ENCODE measurements at regions not wholly inside any gene's neighbourhood (a gene's known extent, or its start where the extent isn't known, plus 50 kb on each side); places are given as distances from the start of the nearest gene placed in this dataset.

GRCh38 chr7:26005683-26006410 lies 146.2 kb upstream of the NFE2L3 start:
- WGBS (ENCODE audit: insufficient coverage) = 97% methylated on average over 4 of the region's 12 CpGs
- H3K27ac Mint-ChIP-seq = no peak overlapping the region
- Histone ChIP-seq H3K36me3 (replicated peaks in 1 of 2; ENCODE audit: control extremely low read depth in 1 of 2, control insufficient read depth in 1 of 2, extremely low read depth in 1 of 2, insufficient read depth in 2 of 2, low read length in 1 of 2) (no peaks in the 10 kb centered on the region), H2AFZ (ENCODE audit: insufficient read depth, low read depth, low read length, poor library complexity, severe bottlenecking) (no peak overlapping the region), H3K4me1 (ENCODE audit: control insufficient read depth in 2 of 2, insufficient read depth in 2 of 2, low read length in 2 of 2) (peaks cover 1 to 2% of the 10 kb centered on the region in 2 donors), H3K9me3 (ENCODE audit: control extremely low read depth in 1 of 3, control insufficient read depth in 2 of 3, insufficient read depth in 1 of 3, low read length in 2 of 3) (no peaks in the 10 kb centered on the region), H3K4me2 (replicated peaks; ENCODE audit: low read depth, low read length, poor library complexity, severe bottlenecking) (no peak overlapping the region), H3K79me2 (ENCODE audit: control insufficient read depth, insufficient read depth, low read length) (no peaks in the 10 kb centered on the region), H4K20me1 (ENCODE audit: control insufficient read depth, insufficient read depth, low read length, poor library complexity, severe bottlenecking) (no peaks in the 10 kb centered on the region), H3K27ac (ENCODE audit: low read length in 2 of 2) (no peak overlapping the region), H3K4me3 (ENCODE audit: control extremely low read depth in 1 of 5, extremely low read depth in 1 of 5, insufficient read depth in 1 of 5, low read depth in 2 of 5, low read length in 4 of 5) (no peak overlapping the region), H3K27me3 (replicated peaks in 1 of 4; ENCODE audit: control extremely low read depth in 1 of 4, control insufficient read depth in 3 of 4, insufficient read depth in 4 of 4, low read length in 3 of 4) (peaks cover 0 to 45% (median 21%) of the 10 kb centered on the region in 4 experiments), H3K9ac (ENCODE audit: low read length) (no peak overlapping the region)
- no peaks in the 10 kb centered on the region for H3K9me3 Mint-ChIP-seq (ENCODE audit: insufficient read depth)
- DNase-seq = no peak
- intact Hi-C loops (cut with micrococcal nuclease) = no loop called here
- ATAC-seq (ENCODE audit: low read depth) = no peak
- ChIA-PET POLR2A (no interaction called here), CTCF (no interaction called here)
- no peak for TF ChIP-seq EZH2 (IDR thresholded peaks at IDR 0.05; ENCODE audit: borderline replicate concordance, insufficient read depth, low read depth, low read length, poor library complexity, severe bottlenecking)
- TF ChIP-seq CTCF (IDR thresholded peaks at IDR 0.05) = no peak
- peaks cover 70% of the 10 kb centered on the region for H3K27me3 Mint-ChIP-seq
- H3K4me1 Mint-ChIP-seq = peaks cover 2% of the 10 kb centered on the region
- H3K4me3 Mint-ChIP-seq = no peak overlapping the region

GRCh38 chr7:26006426-26006825 lies 145.6 kb upstream of the NFE2L3 start:
- 100% methylated on average over 4 of the region's 4 CpGs for WGBS (ENCODE audit: insufficient coverage)
- Histone ChIP-seq H3K9me3 (ENCODE audit: control extremely low read depth in 1 of 3, control insufficient read depth in 2 of 3, insufficient read depth in 1 of 3, low read length in 2 of 3) (no peaks in the 10 kb centered on the region), H4K20me1 (ENCODE audit: control insufficient read depth, insufficient read depth, low read length, poor library complexity, severe bottlenecking) (no peaks in the 10 kb centered on the region), H3K4me1 (ENCODE audit: control insufficient read depth in 2 of 2, insufficient read depth in 2 of 2, low read length in 2 of 2) (peaks cover 6 to 7% of the 10 kb centered on the region in 2 donors), H2AFZ (ENCODE audit: insufficient read depth, low read depth, low read length, poor library complexity, severe bottlenecking) (no peak overlapping the region), H3K4me2 (replicated peaks; ENCODE audit: low read depth, low read length, poor library complexity, severe bottlenecking) (no peak overlapping the region), H3K27ac (ENCODE audit: low read length in 2 of 2) (no peak overlapping the region), H3K9ac (ENCODE audit: low read length) (no peak overlapping the region), H3K36me3 (replicated peaks in 1 of 2; ENCODE audit: control extremely low read depth in 1 of 2, control insufficient read depth in 1 of 2, extremely low read depth in 1 of 2, insufficient read depth in 2 of 2, low read length in 1 of 2) (no peaks in the 10 kb centered on the region), H3K4me3 (ENCODE audit: control extremely low read depth in 1 of 5, extremely low read depth in 1 of 5, insufficient read depth in 1 of 5, low read depth in 2 of 5, low read length in 4 of 5) (no peak overlapping the region), H3K79me2 (ENCODE audit: control insufficient read depth, insufficient read depth, low read length) (no peaks in the 10 kb centered on the region), H3K27me3 (replicated peaks in 1 of 4; ENCODE audit: control extremely low read depth in 1 of 4, control insufficient read depth in 3 of 4, insufficient read depth in 4 of 4, low read length in 3 of 4) (peaks cover 0 to 49% (median 21%) of the 10 kb centered on the region in 4 experiments)
- ChIA-PET POLR2A (no interaction called here), CTCF (no interaction called here)
- ATAC-seq (ENCODE audit: low read depth) = no peak
- Mint-ChIP-seq H3K27ac (no peak overlapping the region), H3K27me3 (peaks cover 73% of the 10 kb centered on the region), H3K9me3 (ENCODE audit: insufficient read depth) (no peaks in the 10 kb centered on the region), H3K4me3 (no peak overlapping the region), H3K4me1 (peaks cover 6% of the 10 kb centered on the region)
- intact Hi-C loops (cut with micrococcal nuclease) = no loop called here
- TF ChIP-seq EZH2 (IDR thresholded peaks at IDR 0.05; ENCODE audit: borderline replicate concordance, insufficient read depth, low read depth, low read length, poor library complexity, severe bottlenecking) (no peak), CTCF (IDR thresholded peaks at IDR 0.05) (no peak)
- no peak for DNase-seq
